ENCODE measurements at regions not wholly inside any gene's neighbourhood (a gene's known extent, or its start where the extent isn't known, plus 50 kb on each side); places are given as distances from the start of the nearest gene placed in this dataset.

DNA sequence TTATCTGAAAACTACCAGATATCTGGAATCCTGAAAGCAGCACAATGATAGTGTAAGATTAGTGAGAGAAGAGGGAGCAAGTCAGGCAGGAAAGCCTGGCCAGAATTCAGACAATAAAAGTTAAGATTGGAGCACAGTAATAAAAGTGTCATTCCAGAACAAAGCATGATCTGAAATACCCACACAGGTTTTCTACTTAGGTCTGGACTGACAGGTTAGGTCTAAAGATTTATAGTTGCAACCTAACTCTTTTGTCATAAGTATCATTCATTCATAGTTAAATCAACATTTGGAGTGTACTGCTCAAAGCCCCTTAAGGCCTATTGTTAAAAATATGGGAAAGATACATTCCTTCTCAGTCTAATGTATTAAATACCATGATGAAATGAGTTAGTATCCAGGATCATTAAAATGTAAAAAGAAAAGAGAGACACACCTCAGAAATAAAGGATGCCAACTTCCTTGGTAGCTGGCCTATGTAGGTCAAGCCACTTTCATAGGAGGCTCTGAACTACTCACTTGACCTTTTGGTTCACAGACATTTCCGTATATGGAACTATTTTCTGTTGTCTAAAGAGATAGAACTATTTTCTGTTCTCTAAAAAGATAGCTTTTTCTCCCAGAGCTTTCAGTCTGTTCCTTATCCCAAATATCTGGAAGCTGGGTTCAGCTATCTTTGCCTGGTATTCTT, 105.2 kb downstream of the FAS start:
- TF ChIP-seq POLR2AphosphoS5 (IDR thresholded peaks at IDR 0.05) (peak; percentile 26), POLR2A (IDR thresholded peaks at IDR 0.05) (no peak)
- TF ChIP-seq, protein P1, sequence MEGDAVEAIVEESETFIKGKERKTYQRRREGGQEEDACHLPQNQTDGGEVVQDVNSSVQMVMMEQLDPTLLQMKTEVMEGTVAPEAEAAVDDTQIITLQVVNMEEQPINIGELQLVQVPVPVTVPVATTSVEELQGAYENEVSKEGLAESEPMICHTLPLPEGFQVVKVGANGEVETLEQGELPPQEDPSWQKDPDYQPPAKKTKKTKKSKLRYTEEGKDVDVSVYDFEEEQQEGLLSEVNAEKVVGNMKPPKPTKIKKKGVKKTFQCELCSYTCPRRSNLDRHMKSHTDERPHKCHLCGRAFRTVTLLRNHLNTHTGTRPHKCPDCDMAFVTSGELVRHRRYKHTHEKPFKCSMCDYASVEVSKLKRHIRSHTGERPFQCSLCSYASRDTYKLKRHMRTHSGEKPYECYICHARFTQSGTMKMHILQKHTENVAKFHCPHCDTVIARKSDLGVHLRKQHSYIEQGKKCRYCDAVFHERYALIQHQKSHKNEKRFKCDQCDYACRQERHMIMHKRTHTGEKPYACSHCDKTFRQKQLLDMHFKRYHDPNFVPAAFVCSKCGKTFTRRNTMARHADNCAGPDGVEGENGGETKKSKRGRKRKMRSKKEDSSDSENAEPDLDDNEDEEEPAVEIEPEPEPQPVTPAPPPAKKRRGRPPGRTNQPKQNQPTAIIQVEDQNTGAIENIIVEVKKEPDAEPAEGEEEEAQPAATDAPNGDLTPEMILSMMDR (IDR thresholded peaks at IDR 0.05) = no peak
